ENCODE measurements at regions not wholly inside any gene's neighbourhood (a gene's known extent, or its start where the extent isn't known, plus 50 kb on each side); places are given as distances from the start of the nearest gene placed in this dataset.

- Histone ChIP-seq H2AFZ (ENCODE audit: low read depth, low read length, poor library complexity, severe bottlenecking) (no peak overlapping the region), H3K27ac (ENCODE audit: low read depth, low read length) (no peak overlapping the region), H3K9me2 (ENCODE audit: insufficient read depth) (no peaks in the 10 kb centered on the region), H3K79me2 (ENCODE audit: insufficient read depth, low read length) (no peaks in the 10 kb centered on the region), H3K4me3 (replicated peaks in 1 of 2; ENCODE audit: low read depth in 1 of 2, low read length in 2 of 2) (no peak overlapping the region), H3K4me2 (ENCODE audit: low read length) (no peak overlapping the region), H3K9ac (ENCODE audit: low read length) (no peak overlapping the region), H3K9me3 (ENCODE audit: control insufficient read depth in 1 of 2, insufficient read depth in 1 of 2, low read depth in 1 of 2, low read length in 2 of 2) (no peaks in the 10 kb centered on the region), H4K20me1 (ENCODE audit: insufficient read depth) (no peaks in the 10 kb centered on the region), H3K27me3 (ENCODE audit: insufficient read depth, low read length) (no peaks in the 10 kb centered on the region), H3K36me3 (ENCODE audit: control insufficient read depth in 1 of 2, insufficient read depth in 2 of 2, low read length in 2 of 2) (no peaks in the 10 kb centered on the region), H3K4me1 (ENCODE audit: control insufficient read depth in 1 of 2, insufficient read depth in 2 of 2, low read length in 2 of 2) (peaks cover 0 to 9% of the 10 kb centered on the region in 2 experiments; a peak in 1 of 4 replicates)
- ATAC-seq (no peak), DNase-seq (ENCODE audit: low read depth, low spot score) (no peak)
- ChIA-PET CTCF (interaction anchor here (1.0 kb wide), 1 partner anchor 15 kb away, joined by 3 read pairs; no protein-coding TSS in a partner anchor), POLR2A (no interaction called here), RAD21 (ENCODE audit: low non-redundant PET in 1 of 2, low total read pairs in 2 of 2, uncharacterized antibody in 2 of 2, unreplicated experiment in 2 of 2) (no interaction called here)
- TF ChIP-seq FOSL1 (IDR thresholded peaks at IDR 0.05; ENCODE audit: low read depth) (no peak), REST (IDR thresholded peaks at IDR 0.05; ENCODE audit: low read depth) (no peak), EGR1 (IDR thresholded peaks at IDR 0.05; ENCODE audit: low read depth) (no peak), SRF (IDR thresholded peaks at IDR 0.05; ENCODE audit: low read depth) (no peak), ZBTB33 (IDR thresholded peaks at IDR 0.05; ENCODE audit: extremely low read depth, insufficient replicate concordance, low read length) (no peak), SP1 (IDR thresholded peaks at IDR 0.05; ENCODE audit: low read depth) (no peak), CBX3 (IDR thresholded peaks at IDR 0.05; ENCODE audit: low read depth) (no peak), CTCF (IDR thresholded peaks at IDR 0.05 in 2 of 3, conservative IDR thresholded peaks at IDR 0.05 in 1 of 3; ENCODE audit: borderline replicate concordance in 1 of 3, insufficient read depth in 1 of 3, low read depth in 2 of 3, low read length in 2 of 3) (no peak), ATF3 (IDR thresholded peaks at IDR 0.05) (no peak), EZH2 (IDR thresholded peaks at IDR 0.05) (no peak), POLR2AphosphoS5 (IDR thresholded peaks at IDR 0.05; ENCODE audit: low read depth, low read length) (no peak)
- intact Hi-C loops (cut with micrococcal nuclease): no loop called here
- no TSS peak for BruUV-seq (replicated peaks)
Measured at GRCh38 chr9:16150938-16151650, 598.3 kb downstream of the CCDC171 start.
